GM18520 (cell line): ENCODE measurements at regions not wholly inside any gene's neighbourhood (a gene's known extent, or its start where the extent isn't known, plus 50 kb on each side); places are given as distances from the start of the nearest gene placed in this dataset.

ENCODE experiments used
- ATAC-seq: cut with Tn5 transposase; IDR thresholded peaks from one replicate; pipeline ENCODE4 v1.9.1; 2021; ENCODE audit not compliant: unreplicated experiment

DNA sequence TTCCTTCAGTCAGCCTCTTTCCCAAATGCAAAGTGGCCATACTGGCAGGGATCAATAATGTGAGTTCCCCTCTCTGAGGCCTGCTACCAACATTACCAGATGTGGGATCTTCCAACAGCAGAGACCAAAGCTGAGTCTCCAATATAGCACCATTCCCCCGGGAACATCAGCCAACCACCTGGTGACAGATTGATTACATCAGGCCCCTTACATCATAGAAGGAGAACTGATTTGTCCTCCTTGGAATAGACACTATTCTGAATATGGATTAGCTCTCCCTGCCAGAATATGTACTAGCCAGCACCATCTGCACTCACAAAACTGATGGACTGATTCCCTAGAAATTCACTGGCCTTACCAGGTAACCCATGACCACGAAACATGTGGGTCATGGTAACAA lies 61.9 kb upstream of the CARMIL1 start:
- no peak for ATAC-seq

- ATAC-seq: no peak
Observed at GRCh38 chr6:25217829-25218228, 61.3 kb upstream of the CARMIL1 start.

GRCh38 chr6:25218346-25218745 lies 60.8 kb upstream of the CARMIL1 start:
- ATAC-seq: no peak

DNA sequence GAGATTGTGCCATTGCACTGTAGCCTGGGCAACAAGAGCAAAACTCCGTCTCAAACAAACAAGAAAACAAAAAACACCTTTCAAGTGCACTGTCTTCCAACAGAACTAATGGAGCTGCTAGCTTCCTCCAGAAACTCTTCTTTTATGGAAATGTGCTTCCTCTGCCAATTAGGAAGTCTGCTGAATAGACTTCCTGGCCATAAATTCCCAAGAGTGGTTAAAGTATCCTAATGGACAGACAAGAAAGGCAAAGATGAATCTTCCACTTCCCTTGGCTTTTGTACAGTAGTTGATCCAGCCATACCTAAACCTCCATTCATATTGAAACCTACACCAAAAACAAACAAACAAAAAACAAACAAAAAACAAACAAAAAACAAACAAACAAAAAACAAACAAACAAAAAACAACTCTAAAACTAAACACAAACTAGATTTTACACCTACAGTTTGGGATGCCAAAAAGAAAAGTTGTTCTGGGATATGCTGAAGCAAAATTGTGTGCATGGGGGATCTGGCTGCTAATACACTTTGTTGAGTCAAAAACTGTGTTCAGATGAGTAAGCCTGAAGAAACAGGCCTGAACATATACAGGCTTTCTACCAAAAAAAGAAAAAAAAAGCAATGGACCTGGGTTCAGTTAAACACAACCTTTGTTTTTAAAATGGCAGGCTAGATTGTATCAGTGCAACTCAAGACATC lies 59.8 kb upstream of the CARMIL1 start:
- no peak for ATAC-seq

DNA sequence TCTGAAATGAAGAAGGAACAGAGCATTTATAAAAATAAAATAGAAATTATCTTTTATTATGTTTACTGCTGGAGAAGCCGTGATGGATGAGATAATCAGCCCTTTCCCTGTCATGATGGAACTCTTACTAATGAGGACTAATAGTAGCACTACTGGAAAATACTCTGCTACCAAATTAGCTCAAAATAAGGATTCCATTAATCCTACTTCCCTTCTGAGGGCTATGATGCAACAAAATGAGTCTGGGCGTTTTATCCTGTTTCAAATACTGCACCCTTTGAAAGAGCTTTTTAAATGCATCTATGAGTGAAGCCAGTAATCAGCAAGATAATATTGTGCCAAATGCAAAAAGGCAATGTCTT lies 59.3 kb upstream of the CARMIL1 start:
- no peak for ATAC-seq

GRCh38 chr6:25220857-25221256 lies 58.3 kb upstream of the CARMIL1 start:
- ATAC-seq: no peak

DNA sequence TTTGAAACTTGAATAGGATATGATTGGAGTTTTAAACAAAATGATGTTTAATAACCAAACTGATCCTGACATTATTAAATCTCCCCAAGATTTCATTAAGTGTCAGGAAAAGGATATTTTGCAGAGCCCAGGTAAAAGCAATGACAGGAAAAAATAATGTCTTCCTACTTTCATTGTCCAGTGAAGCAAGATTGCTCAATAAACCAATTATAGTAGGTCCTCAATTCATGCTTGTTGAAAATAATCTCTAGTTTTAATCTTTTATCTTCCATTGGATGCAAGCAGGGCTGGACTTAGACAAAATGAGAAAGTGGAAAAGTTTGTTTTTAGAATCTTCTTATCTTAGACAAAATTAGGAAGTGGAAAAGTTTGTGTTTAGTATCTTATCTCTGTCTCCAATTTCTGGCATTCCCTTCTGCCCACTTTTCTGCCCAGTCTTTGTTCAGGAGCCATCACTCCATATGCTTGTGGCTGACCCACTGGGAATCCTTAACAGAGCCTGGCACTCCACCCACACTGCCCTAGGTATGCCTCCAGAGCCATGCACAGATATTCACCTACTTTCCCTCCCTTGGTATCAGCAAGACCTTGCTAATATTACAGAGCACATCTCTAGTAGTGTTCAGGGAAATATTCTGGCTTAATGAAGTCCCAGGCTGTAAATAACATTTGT lies 57.0 kb upstream of the CARMIL1 start:
- no peak for ATAC-seq

- ATAC-seq: no peak
Observed at GRCh38 chr6:25223490-25223991, 55.6 kb upstream of the CARMIL1 start.

- ATAC-seq: no peak
Observed at GRCh38 chr6:25224242-25224641, 54.9 kb upstream of the CARMIL1 start.

- no peak for ATAC-seq
Observed at GRCh38 chr6:25227854-25228253, 51.3 kb upstream of the CARMIL1 start.
